ENCODE measurements at regions not wholly inside any gene's neighbourhood (a gene's known extent, or its start where the extent isn't known, plus 50 kb on each side); places are given as distances from the start of the nearest gene placed in this dataset.

DNA sequence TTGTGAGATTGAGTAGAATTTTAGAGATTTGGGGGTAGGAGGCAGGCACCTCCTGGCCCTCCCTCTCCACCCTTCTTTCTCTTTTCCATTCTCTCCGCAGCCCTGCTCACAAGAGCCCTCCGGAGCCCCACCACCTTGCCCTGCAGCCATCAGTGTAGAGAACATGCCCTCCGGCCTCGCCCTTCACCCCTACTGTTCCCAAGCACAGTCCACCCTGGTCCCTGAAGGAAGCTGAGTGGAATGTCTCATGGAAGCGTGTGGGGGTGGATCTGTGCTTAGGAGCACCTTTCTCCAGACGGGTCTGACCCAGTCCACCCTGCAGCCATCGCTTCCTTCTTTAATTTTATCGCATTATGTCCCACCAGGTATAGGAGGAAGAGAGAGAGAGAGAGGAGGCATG, 267.1 kb downstream of the NSG2 start:
- DNase-seq: no peak

DNA sequence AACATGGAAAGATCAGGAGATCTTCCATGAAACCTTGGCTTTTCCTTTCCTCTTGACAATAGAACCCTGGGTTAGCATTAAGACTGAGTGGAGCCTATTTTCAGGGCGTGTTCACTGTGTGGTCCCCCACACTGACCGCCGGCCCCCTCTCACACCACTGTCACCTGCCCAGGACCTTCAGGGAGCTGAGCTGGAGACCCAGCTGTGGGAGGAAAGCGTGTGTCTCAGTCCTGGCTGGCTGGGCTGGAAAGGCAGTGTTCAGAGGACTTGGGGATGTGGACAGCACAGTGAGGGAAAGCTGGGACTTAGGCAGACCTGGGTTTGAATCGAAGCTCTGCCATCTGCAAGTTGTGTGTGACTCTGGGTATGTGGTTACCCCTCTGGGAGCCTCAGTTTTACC, 268.1 kb downstream of the NSG2 start:
- no peak for DNase-seq

DNA sequence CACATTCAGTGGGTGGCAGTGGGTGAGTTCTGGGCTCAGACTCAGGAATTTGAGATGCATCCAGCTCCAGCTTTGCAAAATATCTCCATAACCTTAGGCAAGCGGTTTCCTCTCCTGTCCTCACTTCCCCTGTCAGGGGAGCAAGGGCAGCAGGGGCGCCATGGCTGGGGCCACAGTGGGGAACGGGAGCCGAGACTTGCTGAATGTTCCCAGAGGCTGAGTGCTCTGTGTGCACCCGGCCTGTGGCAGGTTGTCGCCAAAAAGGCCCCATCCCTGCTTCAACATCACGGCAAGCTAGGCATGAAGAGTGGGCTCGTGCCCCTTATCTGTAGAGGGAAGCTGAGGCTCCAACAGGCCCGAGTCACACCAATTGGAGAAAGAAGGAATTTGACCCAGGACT, 268.8 kb downstream of the NSG2 start:
- no peak for DNase-seq

DNA sequence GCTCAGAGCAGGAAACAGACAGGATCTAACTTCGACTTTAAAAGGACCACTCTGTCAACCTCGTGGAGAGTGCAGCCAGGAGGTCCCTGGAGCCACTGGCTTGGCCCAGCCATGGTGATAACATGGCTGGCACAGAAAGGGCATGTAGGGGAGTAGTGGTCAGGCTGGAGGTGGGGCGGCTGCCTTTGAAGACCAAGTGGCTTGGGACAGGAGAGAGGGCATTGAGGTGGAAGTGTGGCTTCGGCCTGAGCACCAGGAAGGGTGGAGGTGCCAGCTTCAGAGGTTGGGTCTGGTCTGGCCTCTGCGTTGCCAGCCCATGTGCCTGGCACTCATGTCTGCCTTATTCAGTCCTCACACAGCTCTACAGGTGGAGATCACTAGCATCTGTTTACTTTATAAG, 270.0 kb downstream of the NSG2 start:
- no peak for DNase-seq

DNA sequence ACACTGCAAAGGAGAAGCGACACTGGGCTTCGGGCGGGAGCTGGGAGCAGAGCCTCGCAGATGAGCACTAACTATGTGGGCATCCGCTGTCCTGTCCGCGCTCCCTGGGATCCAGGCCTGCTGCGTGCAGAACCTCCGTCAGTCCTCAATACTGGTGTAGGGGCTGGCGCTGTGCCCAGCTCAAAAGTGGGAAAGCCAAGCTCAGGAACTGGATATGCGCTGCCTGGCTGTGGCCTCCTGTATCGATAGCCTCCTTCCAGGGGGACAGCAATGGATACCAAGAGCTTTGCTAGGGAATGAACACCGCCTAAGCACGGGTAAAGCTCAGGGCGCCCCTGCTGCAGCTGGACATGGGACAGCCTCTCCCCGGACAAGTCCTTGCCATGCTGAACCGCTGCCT, 270.4 kb downstream of the NSG2 start:
- DNase-seq: no peak

DNA sequence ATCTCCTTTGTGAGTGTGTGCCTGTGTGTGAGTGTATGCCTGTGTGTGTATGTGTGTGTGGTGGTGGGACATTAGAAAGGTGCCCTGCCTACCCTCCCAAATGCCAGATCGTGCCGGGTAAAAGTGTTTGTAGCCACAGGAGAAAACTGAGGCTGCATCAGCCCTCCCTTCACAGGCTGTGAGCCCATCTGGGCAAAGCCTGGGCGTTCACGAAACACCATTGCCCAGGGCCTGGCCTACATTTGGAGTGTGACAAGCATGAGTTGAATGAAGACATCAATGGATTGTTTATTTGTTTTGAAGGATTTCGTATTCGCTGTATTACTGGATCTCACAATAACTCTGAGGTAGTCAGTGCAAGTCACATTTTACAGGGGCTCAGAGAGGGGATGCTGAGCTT, 270.8 kb downstream of the NSG2 start:
- DNase-seq: no peak

DNA sequence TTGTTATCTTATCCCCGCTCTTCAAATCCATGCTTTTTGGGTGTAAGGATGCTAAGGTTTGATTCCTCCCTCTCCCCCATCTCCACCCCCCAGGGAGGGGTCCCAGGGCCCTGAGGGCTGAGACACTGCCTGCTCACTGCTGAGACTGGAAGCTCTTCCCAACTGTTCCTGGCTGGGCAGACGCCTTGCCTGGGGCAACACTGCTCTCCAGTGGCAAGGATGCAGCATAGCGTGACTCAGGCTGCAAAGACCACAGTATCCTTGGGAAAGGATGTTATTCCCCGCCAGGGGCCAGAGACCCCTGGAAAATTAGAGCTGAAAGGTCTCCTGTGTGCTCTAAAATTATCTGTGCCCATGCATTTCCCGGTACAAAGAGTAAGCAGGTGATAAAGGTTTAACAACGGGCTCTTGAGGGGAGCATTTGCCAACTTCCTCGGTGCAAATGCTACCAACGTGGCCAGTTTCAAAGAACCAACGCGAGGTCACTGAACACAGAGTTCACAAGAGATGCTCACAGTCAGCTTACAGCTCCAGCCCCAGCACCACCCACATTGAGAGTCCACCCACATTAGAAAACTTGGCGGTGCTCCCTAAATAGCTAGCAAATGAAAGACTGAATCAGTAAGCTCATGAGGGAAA, 271.9 kb downstream of the NSG2 start:
- no peak for DNase-seq

DNA sequence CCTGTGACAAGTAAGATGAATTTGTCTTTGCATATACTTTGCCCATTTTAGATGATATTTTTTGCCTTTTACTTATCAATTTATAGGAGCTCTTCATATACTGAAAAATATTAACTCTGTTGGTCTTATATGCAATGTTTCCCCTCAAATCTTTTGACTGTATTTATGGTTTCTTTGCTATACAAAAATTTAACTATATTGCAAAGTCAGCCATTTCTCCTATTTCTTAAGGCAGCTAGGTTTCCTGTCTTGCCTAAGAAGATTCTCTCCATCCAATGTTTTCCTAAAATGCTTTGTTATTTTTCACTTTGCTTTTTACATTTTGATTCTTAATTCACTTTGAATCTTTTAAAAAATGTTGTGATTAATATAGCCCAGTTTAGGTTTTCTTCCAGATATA, 273.1 kb downstream of the NSG2 start:
- no peak for DNase-seq

DNA sequence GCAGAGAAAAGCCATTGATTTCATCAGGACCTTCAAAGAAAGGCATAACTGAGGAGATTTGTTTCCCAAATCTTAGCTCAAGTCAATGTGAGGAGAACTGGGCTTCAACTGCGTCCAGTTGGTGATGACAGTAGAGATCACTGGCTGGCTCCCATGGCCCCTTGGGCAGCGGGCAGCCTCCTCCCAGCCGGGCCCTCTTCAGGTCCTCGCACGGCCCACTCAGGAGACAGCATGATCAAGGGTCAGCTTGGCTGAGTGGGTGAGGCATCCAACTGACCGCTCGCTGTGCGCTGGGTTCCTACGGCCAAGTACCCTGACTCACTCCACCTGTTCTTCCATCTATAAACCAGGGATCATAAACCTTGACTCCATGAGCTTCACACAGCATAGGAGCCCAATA, 274.0 kb downstream of the NSG2 start:
- no peak for DNase-seq

DNA sequence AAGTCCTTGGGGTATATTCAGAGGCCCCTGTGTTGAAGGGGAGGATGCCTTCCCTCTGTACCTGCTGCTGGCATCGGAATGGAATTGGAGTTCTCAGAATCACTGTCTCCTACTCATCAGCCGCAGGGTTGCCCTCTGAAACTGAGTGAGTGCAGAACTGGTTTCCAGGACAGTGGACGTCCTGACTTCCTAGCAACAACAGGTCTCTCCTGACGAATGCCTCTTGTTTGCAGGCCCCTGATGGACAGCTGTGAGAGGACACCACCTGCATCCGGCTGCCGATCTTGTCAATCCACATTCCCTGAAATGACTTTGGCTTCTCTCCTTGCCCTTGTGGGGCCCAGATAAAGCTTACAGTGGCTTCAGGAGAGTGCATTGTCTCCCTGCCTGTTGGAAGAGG, 274.5 kb downstream of the NSG2 start:
- no peak for DNase-seq

DNA sequence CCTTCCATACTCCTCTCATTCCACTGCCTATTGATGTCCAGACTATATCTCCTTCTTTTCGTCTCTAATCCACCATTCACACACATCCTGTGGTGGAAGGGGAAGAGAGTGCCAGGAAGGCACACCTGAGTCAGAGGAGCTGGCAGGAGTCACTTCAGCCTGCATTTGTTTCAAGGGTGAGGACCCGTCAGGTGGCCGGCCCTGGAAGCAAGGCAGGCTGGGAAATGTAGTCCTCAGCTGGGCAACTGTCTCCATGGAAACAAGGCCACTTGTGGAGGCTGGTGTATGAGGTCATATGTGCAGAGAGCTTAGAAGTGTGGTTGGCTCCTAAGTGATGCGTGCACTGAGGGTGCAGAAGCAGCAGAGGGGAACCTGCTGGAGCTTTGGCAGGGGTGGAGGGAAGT, 278.4 kb downstream of the NSG2 start:
- no peak for DNase-seq

DNA sequence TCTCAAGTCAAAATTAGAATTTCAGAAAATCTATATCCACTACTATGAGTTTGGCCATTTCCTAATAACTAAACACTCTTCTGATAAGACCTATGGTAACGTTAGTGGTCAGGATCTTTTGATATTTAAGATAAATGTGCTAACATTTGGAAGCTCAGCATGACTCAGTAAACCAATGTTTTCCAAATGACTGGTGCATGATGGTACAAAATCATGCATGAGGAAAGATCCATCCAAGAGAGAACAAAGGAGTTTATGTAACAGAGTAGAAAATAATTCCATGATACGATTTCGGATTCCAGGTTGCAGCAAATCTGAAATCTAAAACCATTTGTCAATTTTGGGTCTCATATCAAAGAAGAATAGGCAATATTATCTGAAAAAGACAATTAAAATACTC, 279.2 kb downstream of the NSG2 start:
- DNase-seq: no peak

DNA sequence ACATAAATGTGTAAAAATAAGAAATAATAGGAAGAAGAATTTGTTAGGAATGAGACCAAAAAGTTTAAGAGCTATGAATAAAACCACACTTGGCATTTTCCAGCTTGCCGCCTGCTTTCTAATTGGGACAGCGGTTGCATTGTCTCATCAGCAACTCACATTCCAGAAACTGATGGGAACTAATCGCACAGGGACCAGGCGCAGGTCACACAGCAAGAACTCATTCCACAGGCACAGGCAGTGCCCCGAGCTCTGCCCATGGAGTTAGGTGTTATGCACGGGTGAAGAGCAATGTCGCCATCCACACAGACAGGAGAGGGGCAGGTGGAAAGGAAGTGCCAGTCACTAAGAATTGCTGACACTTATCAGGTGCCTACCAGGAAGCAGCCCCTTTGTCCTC, 279.9 kb downstream of the NSG2 start:
- DNase-seq: no peak

DNA sequence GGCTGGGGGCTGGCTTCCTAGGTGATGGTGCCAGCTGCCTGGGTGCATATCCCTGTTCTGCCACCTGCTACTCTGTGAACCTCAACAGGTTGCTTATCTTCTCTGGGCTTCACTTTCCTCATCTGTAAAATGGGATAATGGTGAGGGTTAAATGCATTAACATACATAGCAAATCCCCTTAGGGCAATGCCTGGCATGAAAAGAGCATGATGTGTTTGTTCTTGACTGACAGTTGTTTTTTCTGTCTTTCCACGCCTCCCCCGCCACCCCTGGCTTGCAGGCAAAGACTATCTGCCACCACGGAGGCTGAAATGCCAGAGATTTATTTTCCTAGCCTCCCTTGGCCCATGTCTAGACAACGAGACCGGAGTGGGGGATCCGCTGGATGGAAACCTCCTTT, 280.5 kb downstream of the NSG2 start:
- DNase-seq: no peak

DNA sequence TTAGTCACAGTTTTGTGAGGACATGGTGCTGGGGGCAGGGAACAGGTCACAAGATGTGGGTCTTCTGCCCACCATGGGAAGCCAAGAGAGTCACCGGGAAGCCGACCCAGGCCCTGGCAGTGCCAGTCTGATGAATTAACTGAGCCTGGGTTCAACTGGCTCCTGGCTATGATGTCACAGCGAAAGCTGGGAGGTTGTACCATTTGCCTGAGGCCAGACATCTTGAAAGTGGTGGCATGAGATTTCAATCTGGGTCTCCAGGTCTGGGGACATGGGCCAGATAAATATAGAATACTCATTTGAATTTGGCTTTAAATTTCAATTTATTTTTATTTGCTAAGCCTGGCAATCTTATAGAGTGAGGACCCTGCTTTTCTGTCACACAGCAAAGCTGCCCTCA, 280.9 kb downstream of the NSG2 start:
- no peak for DNase-seq

DNA sequence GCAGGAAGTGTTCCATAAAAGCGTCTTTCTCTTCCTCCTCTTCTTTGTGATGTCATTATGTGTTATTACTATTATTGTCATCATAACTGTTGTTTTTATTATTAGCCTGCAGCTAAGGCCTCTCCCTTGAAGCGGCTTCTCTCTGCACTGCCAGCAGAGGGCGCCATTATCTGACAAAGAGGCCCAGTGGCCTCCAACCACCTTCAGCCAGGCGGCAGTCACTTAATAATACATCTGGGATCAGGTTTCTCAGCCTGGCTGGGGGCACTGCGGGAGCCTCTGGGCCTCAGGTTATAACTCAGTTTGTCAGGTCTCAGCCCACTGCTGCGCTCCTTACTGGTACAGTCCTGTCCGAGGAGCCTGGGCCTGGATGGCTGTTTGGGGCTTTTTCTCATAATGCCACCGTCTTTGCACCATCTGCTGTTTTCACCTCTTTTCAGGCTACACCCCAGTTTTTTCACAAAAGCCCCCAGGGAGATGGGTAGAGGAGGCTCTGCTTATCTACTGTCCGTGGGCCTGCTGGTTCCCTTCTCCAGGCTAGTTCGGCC, 281.9 kb downstream of the NSG2 start:
- DNase-seq: no peak

DNA sequence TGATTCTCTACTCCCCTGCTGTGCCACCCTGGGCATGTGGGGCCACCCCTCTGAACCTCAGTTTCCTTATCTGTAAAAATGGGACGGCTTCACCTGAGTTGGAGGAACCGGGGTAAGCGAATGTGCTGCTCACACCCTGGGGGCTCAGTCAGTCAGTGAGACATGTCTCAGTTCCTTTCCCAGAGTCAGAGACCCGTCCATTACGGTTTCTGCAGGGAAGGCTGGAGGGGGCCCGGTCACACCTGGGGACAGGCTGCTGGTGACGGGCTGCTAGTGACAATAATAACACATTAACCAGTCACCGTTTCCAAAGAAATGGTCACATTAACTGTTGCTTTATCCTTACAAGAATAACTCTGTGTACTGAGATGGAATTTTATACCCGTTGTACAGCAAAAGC, 282.4 kb downstream of the NSG2 start:
- no peak for DNase-seq

DNA sequence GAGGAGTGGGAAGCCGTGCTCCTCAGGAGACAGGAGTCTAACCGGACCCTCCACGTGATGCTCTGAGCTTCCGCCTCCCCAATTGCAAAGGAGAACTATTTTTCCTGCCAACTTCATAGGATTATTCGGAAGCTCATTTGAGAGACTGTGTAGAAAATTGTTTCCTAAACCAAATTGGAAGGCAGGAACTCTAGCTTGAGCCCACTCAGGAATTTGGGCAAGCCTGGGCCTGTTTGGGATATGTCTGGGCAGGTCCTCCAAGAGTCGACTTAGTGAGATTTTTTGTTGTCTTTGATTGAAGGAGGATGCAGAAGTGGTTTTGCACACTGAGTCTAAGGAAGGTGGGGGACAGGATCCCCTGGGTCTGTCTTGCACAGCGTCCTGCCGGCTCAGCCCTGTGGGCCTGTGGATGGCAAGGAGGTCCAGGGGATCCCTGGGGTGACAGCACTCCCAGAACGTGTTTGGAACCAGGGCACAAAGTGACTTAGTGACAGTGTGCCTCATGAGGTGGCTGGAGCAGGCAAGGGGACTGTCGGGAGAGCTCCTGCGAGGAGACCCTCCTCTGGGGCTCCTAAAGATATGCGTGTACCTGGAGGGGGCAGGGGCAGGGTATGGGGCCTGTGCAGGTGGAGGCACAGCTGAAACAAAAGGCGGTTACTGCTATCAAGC, 283.3 kb downstream of the NSG2 start:
- DNase-seq: no peak

DNA sequence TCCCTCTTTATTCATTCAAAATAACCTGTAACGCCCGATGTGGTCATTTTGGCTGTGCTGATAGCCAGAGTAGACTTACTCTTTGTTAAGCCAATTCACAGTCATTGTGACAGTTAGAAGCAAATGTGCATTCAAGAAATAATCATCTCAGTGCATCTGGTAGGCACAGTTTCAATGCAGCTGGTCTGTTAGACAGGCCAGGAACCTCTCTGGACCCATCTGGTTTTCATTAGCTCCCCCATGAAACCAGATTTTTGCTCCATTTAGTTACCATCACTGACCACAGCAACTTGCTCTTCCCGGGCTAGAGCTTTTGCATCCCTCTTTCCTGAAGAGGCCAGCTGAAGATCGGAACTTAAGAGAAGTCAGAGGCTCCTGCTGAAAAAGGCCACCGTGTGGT, 284.2 kb downstream of the NSG2 start:
- no peak for DNase-seq

DNA sequence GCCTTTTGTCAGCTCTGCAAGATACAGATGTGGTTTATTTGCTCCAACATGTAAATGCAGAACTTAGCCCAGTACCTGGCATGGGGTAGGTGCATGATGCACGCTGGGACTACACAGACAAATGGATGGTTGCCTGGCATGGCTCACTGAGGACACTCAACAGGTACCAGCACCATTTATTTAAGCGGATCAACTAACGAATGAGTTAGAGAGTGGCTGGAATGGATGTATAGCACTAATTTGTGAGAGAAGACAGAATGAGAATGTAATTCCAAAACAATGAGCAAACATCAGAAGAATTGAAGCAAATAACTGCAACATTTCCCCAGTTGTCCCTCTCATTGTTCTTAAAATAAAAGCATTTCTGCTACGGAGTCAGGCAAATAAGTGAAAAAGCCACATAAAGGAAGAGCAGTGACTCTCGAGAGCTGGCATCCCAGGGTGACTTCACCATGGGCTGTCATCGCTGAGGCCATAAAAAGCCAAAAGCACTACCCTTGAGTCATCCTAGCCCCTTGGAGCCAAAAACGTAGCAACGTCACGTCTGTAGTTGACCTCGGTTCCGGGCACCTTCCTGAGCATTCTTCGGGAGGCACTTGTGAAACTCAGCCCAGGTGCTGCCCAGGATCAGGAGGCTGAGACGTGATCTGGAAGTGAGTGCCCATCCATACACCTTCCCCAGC, 290.3 kb downstream of the NSG2 start:
- no peak for DNase-seq

DNA sequence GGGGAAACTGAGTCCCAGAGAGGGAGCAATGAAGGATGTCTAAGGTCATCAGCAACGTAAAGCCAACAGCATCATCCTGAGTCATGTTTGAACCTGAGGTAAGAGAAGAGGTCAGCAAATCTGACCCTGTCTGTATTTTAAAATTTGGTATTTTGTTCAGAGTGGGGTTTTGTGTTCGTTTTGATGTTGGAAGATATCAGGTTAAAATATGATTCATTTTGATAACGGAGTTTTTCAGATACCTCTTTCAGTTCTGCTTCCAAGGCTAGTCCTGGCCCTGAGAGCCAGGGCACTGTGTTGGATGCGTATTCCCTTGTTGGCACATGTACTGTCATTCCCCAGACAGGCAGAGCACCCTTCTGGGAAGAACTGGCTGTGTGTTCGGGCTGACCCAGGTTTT, 291.0 kb downstream of the NSG2 start:
- DNase-seq: no peak

DNA sequence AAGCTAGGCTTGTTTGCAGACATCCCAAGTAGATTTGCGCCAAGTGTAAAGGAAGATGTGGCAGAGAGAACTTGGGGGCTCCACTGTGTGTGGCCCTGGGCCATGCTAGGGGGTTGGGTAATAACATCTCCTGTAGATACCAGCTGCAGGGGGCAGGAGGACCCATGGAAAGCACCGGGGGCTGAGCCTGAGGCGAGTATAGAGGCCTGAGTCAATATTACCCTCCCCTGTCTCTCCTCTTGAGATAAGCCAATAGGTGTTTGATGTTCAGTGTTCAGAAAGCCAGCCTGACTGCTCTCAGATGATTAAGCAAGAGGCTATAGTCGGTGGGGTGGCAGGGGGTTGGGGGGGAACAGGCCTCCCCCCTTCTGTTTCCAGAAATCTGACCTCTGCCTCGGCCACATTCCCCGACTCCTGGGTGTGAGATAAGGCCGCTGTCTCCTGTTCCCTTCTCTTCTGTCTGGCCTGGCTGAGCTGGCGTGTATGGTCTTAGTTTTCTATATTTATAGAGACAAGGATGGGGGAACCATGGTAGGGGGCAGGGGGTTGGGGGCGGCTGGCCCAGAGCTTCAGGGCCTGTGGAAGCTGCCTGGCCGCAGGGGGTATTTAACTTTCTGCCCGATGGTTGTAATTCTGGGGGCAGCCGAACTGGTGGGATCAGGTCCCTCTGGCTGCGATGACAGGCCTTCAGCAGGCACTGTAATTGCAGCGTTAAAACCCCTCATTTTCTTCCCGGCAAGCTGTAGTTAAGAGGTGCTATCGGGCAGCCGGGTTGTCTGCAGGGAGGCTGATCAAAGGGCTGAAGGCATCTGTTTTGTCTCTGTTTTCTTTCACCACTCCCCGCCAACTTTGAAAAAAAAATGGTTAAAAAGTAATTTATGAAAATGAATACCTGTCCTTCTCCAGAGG, 292.0 kb downstream of the NSG2 start:
- no peak for DNase-seq
